ENCODE measurements at regions not wholly inside any gene's neighbourhood (a gene's known extent, or its start where the extent isn't known, plus 50 kb on each side); places are given as distances from the start of the nearest gene placed in this dataset.

GRCh38 chr2:16177671-16178180 is 237.4 kb downstream of the MYCN start:
- no peak for TF ChIP-seq CTCF (IDR thresholded peaks at IDR 0.05; ENCODE audit: control extremely low read depth, extremely low read depth)

GRCh38 chr2:16176971-16177480 is 236.7 kb downstream of the MYCN start:
- Histone ChIP-seq H3K4me3 (no peak overlapping the region), H3K9me3 (ENCODE audit: control insufficient read depth in 4 of 4, insufficient read depth in 3 of 4, low read length in 3 of 4) (no peaks in the 10 kb centered on the region), H3K36me3 (ENCODE audit: control insufficient read depth in 4 of 4, insufficient read depth in 4 of 4, low read length in 4 of 4) (no peaks in the 10 kb centered on the region), H3K27ac (ENCODE audit: low read depth in 1 of 2, low read length in 1 of 2) (no peak overlapping the region), H3K9ac (ENCODE audit: insufficient read depth in 1 of 2, low read length in 2 of 2) (no peak overlapping the region), H3K4me1 (ENCODE audit: control insufficient read depth in 5 of 5, insufficient read depth in 5 of 5, low read length in 5 of 5) (peaks cover 0 to 3% (median 0%) of the 10 kb centered on the region in 5 donors), H3K27me3 (ENCODE audit: control insufficient read depth in 3 of 3, insufficient read depth in 3 of 3, low read length in 2 of 3) (no peaks in the 10 kb centered on the region)
- no peak for DNase-seq
- ATAC-seq (ENCODE audit: insufficient read depth, low FRiP score): no peak
- no peak for TF ChIP-seq CTCF (IDR thresholded peaks at IDR 0.05; ENCODE audit: control extremely low read depth, extremely low read depth)
- WGBS, 2 donors: 95 to 98% methylated on average over 9 of the region's 9 CpGs

More at GRCh38 chr2:16177671-16178180, 237.4 kb downstream of the MYCN start:
- Histone ChIP-seq H3K4me3 (no peak overlapping the region), H3K36me3 (ENCODE audit: control insufficient read depth in 4 of 4, insufficient read depth in 4 of 4, low read length in 4 of 4) (no peaks in the 10 kb centered on the region), H3K27ac (ENCODE audit: low read depth in 1 of 2, low read length in 1 of 2) (no peak overlapping the region), H3K27me3 (ENCODE audit: control insufficient read depth in 3 of 3, insufficient read depth in 3 of 3, low read length in 2 of 3) (no peaks in the 10 kb centered on the region), H3K9me3 (ENCODE audit: control insufficient read depth in 4 of 4, insufficient read depth in 3 of 4, low read length in 3 of 4) (no peaks in the 10 kb centered on the region), H3K9ac (ENCODE audit: insufficient read depth in 1 of 2, low read length in 2 of 2) (no peak overlapping the region), H3K4me1 (ENCODE audit: control insufficient read depth in 5 of 5, insufficient read depth in 5 of 5, low read length in 5 of 5) (peaks cover 0 to 3% (median 0%) of the 10 kb centered on the region in 5 donors)
- DNase-seq (no peak), ATAC-seq (ENCODE audit: insufficient read depth, low FRiP score) (no peak)

DNA sequence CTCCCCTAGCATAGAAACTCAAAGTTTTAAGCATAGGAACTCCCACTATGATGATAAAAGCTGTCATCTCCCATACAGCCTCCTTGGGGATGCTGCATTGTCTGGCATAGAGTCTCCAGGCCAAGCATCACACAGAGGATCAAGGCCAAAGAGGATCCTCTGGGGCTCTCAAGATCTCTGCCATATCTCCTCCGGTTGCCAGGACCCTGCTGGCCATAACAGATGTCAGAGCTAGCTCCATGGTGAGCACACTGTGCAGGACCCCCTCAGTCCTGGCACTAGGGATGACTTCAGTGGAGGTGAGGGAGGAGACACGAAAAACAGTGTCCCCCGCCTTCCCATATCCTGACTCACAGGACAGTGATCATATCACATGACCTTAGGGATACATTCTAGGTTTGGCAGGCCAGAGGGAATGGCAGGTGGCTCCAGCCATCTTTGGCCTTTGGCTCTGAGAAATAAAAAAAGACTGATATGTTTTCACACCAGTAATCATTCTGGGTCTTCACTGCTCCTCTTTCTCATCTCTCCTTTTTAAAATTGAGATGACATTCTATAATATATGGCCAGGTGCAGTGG is 235.0 kb downstream of the MYCN start:
- no peak for TF ChIP-seq CTCF (IDR thresholded peaks at IDR 0.05; ENCODE audit: control extremely low read depth, extremely low read depth)
- H3K4me3 ChIP-seq: no peak overlapping the region
- no peaks in the 10 kb centered on the region for H3K36me3 ChIP-seq (ENCODE audit: control insufficient read depth in 4 of 4, insufficient read depth in 4 of 4, low read length in 4 of 4)
- H3K27me3 ChIP-seq (ENCODE audit: control insufficient read depth in 3 of 3, insufficient read depth in 3 of 3, low read length in 2 of 3): no peaks in the 10 kb centered on the region
- ATAC-seq (ENCODE audit: insufficient read depth, low FRiP score) (no peak), DNase-seq (no peak)
- no peak overlapping the region for H3K9ac ChIP-seq (ENCODE audit: insufficient read depth in 1 of 2, low read length in 2 of 2)
- no peaks in the 10 kb centered on the region for H3K9me3 ChIP-seq (ENCODE audit: control insufficient read depth in 4 of 4, insufficient read depth in 3 of 4, low read length in 3 of 4)
- no peak overlapping the region for H3K27ac ChIP-seq (ENCODE audit: low read depth in 1 of 2, low read length in 1 of 2)
- peaks cover 0 to 1% (median 0%) of the 10 kb centered on the region in 5 donors for H3K4me1 ChIP-seq (ENCODE audit: control insufficient read depth in 5 of 5, insufficient read depth in 5 of 5, low read length in 5 of 5)
- 87 to 90% methylated on average over 3 of the region's 3 CpGs for WGBS, 2 donors

GRCh38 chr2:16174693-16175045 is 234.3 kb downstream of the MYCN start:
- Histone ChIP-seq H3K4me3 (no peak overlapping the region), H3K9me3 (ENCODE audit: control insufficient read depth in 4 of 4, insufficient read depth in 3 of 4, low read length in 3 of 4) (no peaks in the 10 kb centered on the region), H3K9ac (ENCODE audit: insufficient read depth in 1 of 2, low read length in 2 of 2) (no peak overlapping the region), H3K27ac (ENCODE audit: low read depth in 1 of 2, low read length in 1 of 2) (no peak overlapping the region), H3K4me1 (ENCODE audit: control insufficient read depth in 5 of 5, insufficient read depth in 5 of 5, low read length in 5 of 5) (no peaks in the 10 kb centered on the region), H3K27me3 (ENCODE audit: control insufficient read depth in 3 of 3, insufficient read depth in 3 of 3, low read length in 2 of 3) (no peaks in the 10 kb centered on the region), H3K36me3 (ENCODE audit: control insufficient read depth in 4 of 4, insufficient read depth in 4 of 4, low read length in 4 of 4) (no peaks in the 10 kb centered on the region)
- no peak for TF ChIP-seq CTCF (IDR thresholded peaks at IDR 0.05; ENCODE audit: control extremely low read depth, extremely low read depth)
- DNase-seq (no peak), ATAC-seq (ENCODE audit: insufficient read depth, low FRiP score) (no peak)
- WGBS, 2 donors: 76% methylated on average over 3 of the region's 3 CpGs
